RWPE2 (cell line): ENCODE measurements at regions not wholly inside any gene's neighbourhood (a gene's known extent, or its start where the extent isn't known, plus 50 kb on each side); places are given as distances from the start of the nearest gene placed in this dataset.

Experiments
- ATAC-seq: fragments of 200-7000 bp; cut with Tn5 transposase; 3 replicates; pipeline ENCODE4 v1.9.1; 2021; ENCODE audit warnings: low read depth
- DNase-seq: peaks from one replicate; pipeline ENCODE4 v3.0.0-alpha.2; 2020; ENCODE audit warnings: low spot score
- H3K27ac ChIP-seq: fragments of 450-650 bp; 2 replicates; pipeline ENCODE4 v1.5.1; 2017; ENCODE audit warnings: mild to moderate bottlenecking; ENCODE audit not compliant: poor library complexity, severe bottlenecking
- H3K27me3 ChIP-seq: fragments of 250-450 bp; sonication (Bioruptor Pico); 2 replicates; pipeline ENCODE4 v1.5.1; 2021; ENCODE audit warnings: mild to moderate bottlenecking, moderate library complexity; ENCODE audit not compliant: insufficient read depth, poor library complexity, severe bottlenecking
- H3K36me3 ChIP-seq: fragments of 250-450 bp; sonication (Bioruptor Pico); 2 replicates; pipeline ENCODE4 v1.5.1; 2020; ENCODE audit warnings: low read depth, mild to moderate bottlenecking, moderate library complexity
- H3K4me1 ChIP-seq: fragments of 250-450 bp; sonication (Bioruptor Pico); 2 replicates; pipeline ENCODE4 v1.5.1; 2021; ENCODE audit warnings: mild to moderate bottlenecking, moderate library complexity; ENCODE audit not compliant: insufficient read depth, poor library complexity, severe bottlenecking
- H3K4me3 ChIP-seq: fragments of 250-450 bp; sonication (Bioruptor Pico); 2 replicates; pipeline ENCODE4 v1.5.1; 2021; ENCODE audit warnings: mild to moderate bottlenecking, moderate library complexity; ENCODE audit not compliant: severe bottlenecking
- H3K9me3 ChIP-seq: fragments of 250-450 bp; sonication (Bioruptor Pico); 2 replicates; pipeline ENCODE4 v1.5.1; 2021; ENCODE audit warnings: mild to moderate bottlenecking, moderate library complexity; ENCODE audit not compliant: severe bottlenecking
- TF ChIP-seq, protein P1 (sequence below): fragments of 450-650 bp; IDR thresholded peaks from one replicate; pipeline ENCODE4 v1.5.1; 2017; ENCODE audit warnings: mild to moderate bottlenecking, moderate library complexity; ENCODE audit not compliant: poor library complexity, severe bottlenecking

GRCh38 chr2:51335087-51336058 lies 303.4 kb upstream of the NRXN1 start:
- H3K27me3 ChIP-seq = no peaks in the 10 kb centered on the region
- TF ChIP-seq, protein P1, sequence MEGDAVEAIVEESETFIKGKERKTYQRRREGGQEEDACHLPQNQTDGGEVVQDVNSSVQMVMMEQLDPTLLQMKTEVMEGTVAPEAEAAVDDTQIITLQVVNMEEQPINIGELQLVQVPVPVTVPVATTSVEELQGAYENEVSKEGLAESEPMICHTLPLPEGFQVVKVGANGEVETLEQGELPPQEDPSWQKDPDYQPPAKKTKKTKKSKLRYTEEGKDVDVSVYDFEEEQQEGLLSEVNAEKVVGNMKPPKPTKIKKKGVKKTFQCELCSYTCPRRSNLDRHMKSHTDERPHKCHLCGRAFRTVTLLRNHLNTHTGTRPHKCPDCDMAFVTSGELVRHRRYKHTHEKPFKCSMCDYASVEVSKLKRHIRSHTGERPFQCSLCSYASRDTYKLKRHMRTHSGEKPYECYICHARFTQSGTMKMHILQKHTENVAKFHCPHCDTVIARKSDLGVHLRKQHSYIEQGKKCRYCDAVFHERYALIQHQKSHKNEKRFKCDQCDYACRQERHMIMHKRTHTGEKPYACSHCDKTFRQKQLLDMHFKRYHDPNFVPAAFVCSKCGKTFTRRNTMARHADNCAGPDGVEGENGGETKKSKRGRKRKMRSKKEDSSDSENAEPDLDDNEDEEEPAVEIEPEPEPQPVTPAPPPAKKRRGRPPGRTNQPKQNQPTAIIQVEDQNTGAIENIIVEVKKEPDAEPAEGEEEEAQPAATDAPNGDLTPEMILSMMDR = no peak
- no peaks in the 10 kb centered on the region for H3K4me1 ChIP-seq
- no peaks in the 10 kb centered on the region for H3K9me3 ChIP-seq
- no peaks in the 10 kb centered on the region for H3K36me3 ChIP-seq
- H3K4me3 ChIP-seq = no peak overlapping the region
- DNase-seq (no peak), ATAC-seq (no peak)
- H3K27ac ChIP-seq = no peak overlapping the region

DNA sequence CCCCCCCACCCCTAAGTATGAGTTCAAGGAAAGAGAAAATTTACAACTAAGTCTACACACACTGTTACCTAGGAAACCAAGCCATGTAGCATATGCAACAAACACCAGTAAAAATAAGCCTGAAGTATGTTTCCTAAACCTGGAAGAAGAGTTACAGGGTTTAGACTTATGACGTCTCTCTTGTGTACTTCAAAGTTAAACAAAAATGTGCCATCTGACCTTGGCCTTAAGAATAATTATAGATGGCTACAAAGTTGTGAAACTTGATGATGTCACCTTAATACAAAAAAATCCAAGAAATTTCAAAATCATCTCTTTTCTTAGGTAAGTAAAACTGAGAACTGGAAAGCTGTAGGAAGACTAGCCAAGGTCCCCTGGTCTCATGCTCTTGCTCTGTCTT lies 297.6 kb upstream of the NRXN1 start:
- Histone ChIP-seq H3K27ac (no peak overlapping the region), H3K9me3 (no peaks in the 10 kb centered on the region), H3K4me3 (no peak overlapping the region), H3K4me1 (no peaks in the 10 kb centered on the region), H3K27me3 (no peaks in the 10 kb centered on the region), H3K36me3 (no peaks in the 10 kb centered on the region)
- ATAC-seq = no peak
- no peak for DNase-seq
- TF ChIP-seq, protein P1 = no peak

GRCh38 chr2:51324051-51324450 lies 292.1 kb upstream of the NRXN1 start:
- Histone ChIP-seq H3K4me3 (no peak overlapping the region), H3K36me3 (no peaks in the 10 kb centered on the region), H3K27me3 (no peaks in the 10 kb centered on the region), H3K27ac (no peak overlapping the region), H3K4me1 (no peaks in the 10 kb centered on the region), H3K9me3 (no peaks in the 10 kb centered on the region)
- TF ChIP-seq, protein P1 = no peak
- ATAC-seq (no peak), DNase-seq (no peak)

DNA sequence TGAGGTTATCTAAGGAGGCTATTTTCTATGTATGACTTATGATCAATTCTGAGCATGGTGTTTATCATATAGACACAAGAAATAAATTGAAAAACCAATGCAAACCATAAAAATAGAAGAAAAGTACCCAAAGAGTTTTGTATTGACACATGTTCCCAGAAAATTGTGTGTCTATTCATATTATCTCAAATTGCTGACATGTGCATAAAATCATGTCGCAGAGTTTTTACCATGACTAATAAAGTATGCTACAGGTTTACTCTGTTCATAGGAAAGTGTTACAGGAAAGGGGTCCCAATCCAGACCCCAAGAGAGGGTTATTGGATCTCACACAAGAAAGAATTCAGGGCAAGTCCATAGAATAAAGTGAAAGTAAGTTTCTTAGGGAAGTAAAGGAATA lies 290.7 kb upstream of the NRXN1 start:
- DNase-seq = no peak

More for the DNA sequence above, 290.7 kb upstream of the NRXN1 start:
- H3K36me3 ChIP-seq = no peaks in the 10 kb centered on the region
- no peaks in the 10 kb centered on the region for H3K4me1 ChIP-seq
- H3K27me3 ChIP-seq = no peaks in the 10 kb centered on the region
- no peak overlapping the region for H3K4me3 ChIP-seq
- no peaks in the 10 kb centered on the region for H3K9me3 ChIP-seq
- TF ChIP-seq, protein P1 = no peak
- no peak overlapping the region for H3K27ac ChIP-seq
- no peak for ATAC-seq
